ENCODE measurements at regions not wholly inside any gene's neighbourhood (a gene's known extent, or its start where the extent isn't known, plus 50 kb on each side); places are given as distances from the start of the nearest gene placed in this dataset.

DNA sequence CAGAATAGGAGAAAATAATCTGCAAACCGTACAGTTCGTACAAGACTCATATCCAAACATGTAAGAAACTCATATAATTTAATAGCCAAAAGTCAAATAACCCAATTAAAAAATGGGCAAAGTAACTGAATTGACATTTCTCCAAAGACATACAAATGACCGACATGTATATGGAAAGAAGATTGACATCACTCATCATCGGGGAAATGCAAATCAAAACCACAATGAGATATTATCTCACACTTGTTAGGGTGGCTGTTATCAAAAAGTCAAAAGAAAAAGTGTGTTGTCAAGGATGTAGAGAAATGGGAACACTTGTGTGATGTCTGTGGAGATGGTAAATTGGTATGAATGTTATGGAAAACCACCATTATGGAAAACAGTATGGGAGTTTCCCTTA, 70.5 kb upstream of the STXBP5 start:
- no peak for DNase-seq (ENCODE audit: low spot score in 2 of 2)
- Histone ChIP-seq H3K27ac (no peak overlapping the region), H3K36me3 (no peaks in the 10 kb centered on the region), H3K9me3 (no peaks in the 10 kb centered on the region), H3K27me3 (no peaks in the 10 kb centered on the region), H3K4me3 (no peak overlapping the region), H3K4me1 (no peaks in the 10 kb centered on the region)
- TF ChIP-seq, protein P1, sequence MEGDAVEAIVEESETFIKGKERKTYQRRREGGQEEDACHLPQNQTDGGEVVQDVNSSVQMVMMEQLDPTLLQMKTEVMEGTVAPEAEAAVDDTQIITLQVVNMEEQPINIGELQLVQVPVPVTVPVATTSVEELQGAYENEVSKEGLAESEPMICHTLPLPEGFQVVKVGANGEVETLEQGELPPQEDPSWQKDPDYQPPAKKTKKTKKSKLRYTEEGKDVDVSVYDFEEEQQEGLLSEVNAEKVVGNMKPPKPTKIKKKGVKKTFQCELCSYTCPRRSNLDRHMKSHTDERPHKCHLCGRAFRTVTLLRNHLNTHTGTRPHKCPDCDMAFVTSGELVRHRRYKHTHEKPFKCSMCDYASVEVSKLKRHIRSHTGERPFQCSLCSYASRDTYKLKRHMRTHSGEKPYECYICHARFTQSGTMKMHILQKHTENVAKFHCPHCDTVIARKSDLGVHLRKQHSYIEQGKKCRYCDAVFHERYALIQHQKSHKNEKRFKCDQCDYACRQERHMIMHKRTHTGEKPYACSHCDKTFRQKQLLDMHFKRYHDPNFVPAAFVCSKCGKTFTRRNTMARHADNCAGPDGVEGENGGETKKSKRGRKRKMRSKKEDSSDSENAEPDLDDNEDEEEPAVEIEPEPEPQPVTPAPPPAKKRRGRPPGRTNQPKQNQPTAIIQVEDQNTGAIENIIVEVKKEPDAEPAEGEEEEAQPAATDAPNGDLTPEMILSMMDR (IDR thresholded peaks at IDR 0.05): no peak
- intact Hi-C loops (cut with DNase I): no loop called here

GRCh38 chr6:147135211-147135681, 69.0 kb upstream of the STXBP5 start:
- Histone ChIP-seq H3K27me3 (no peaks in the 10 kb centered on the region), H3K27ac (no peak overlapping the region), H3K4me3 (no peak overlapping the region), H3K9me3 (no peaks in the 10 kb centered on the region), H3K4me1 (no peaks in the 10 kb centered on the region), H3K36me3 (no peaks in the 10 kb centered on the region)
- DNase-seq (ENCODE audit: low spot score in 2 of 2): no peak
- TF ChIP-seq, protein P1 (IDR thresholded peaks at IDR 0.05): no peak
- intact Hi-C loops (cut with DNase I): no loop called here

DNA sequence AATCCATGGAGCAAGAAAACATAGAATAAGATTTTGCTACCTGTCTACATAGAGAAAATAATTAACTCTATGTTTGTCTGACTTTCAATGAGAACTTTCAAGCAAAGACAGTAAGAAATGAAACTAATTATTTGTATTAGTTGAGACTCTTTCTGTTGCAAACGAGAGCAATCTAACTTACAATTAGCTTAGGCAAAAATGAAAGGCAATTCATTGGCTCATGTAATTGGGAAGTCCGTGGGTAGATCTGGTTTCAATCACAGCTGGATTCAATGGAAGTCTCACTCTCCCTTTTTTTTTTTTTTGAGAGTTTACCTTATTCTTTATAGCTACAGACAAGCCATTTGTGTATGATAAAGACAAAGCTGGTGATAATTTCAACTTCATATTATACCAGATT, 68.2 kb upstream of the STXBP5 start:
- TF ChIP-seq, protein P1 (IDR thresholded peaks at IDR 0.05): no peak
- H3K4me1 ChIP-seq: no peaks in the 10 kb centered on the region
- no peaks in the 10 kb centered on the region for H3K9me3 ChIP-seq
- no peak for DNase-seq (ENCODE audit: low spot score in 2 of 2)
- H3K36me3 ChIP-seq: no peaks in the 10 kb centered on the region
- intact Hi-C loops (cut with DNase I): no loop called here
- H3K4me3 ChIP-seq: no peak overlapping the region
- H3K27me3 ChIP-seq: no peaks in the 10 kb centered on the region
- H3K27ac ChIP-seq: no peak overlapping the region

DNA sequence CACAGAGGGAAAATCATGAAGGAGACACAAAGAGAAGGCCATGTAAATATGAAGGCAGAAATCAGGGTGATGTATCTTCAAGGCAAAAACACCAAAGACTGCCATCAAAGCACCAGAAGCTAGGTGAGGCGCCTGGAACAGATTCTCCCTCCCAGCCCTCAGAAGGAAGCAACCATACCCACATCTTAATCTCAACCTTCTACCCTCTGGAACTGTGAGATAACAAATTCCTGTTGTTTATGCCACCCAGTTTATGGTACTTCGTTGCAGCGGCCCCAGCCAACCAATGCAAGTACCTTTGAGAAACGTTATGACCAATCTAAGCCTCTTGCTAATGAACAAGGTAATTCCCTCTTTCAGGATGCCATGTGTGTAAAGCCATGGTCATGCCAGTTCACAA, 66.2 kb upstream of the STXBP5 start:
- intact Hi-C loops (cut with DNase I): no loop called here
- DNase-seq (ENCODE audit: low spot score in 2 of 2): no peak
- TF ChIP-seq, protein P1 (IDR thresholded peaks at IDR 0.05): no peak
- no peaks in the 10 kb centered on the region for H3K4me1 ChIP-seq
- H3K36me3 ChIP-seq: no peaks in the 10 kb centered on the region
- H3K27me3 ChIP-seq: no peaks in the 10 kb centered on the region
- no peak overlapping the region for H3K27ac ChIP-seq
- H3K9me3 ChIP-seq: no peaks in the 10 kb centered on the region
- H3K4me3 ChIP-seq: no peak overlapping the region

GRCh38 chr6:147138835-147139234, 65.4 kb upstream of the STXBP5 start:
- Histone ChIP-seq H3K27ac (no peak overlapping the region), H3K27me3 (no peaks in the 10 kb centered on the region), H3K4me1 (no peaks in the 10 kb centered on the region), H3K4me3 (no peak overlapping the region), H3K9me3 (no peaks in the 10 kb centered on the region), H3K36me3 (no peaks in the 10 kb centered on the region)
- DNase-seq (ENCODE audit: low spot score in 2 of 2): no peak
- intact Hi-C loops (cut with DNase I): no loop called here
- TF ChIP-seq, protein P1 (IDR thresholded peaks at IDR 0.05): no peak

- intact Hi-C loops (cut with DNase I): no loop called here
- no peak overlapping the region for H3K4me3 ChIP-seq
- no peaks in the 10 kb centered on the region for H3K36me3 ChIP-seq
- H3K27ac ChIP-seq: no peak overlapping the region
- no peaks in the 10 kb centered on the region for H3K27me3 ChIP-seq
- H3K4me1 ChIP-seq: no peaks in the 10 kb centered on the region
- TF ChIP-seq, protein P1 (IDR thresholded peaks at IDR 0.05): no peak
- DNase-seq (ENCODE audit: low spot score in 2 of 2): no peak
- H3K9me3 ChIP-seq: no peaks in the 10 kb centered on the region
Observed at GRCh38 chr6:147141711-147142308, 62.4 kb upstream of the STXBP5 start.

Data from ascending aorta (tissue), 2 donors.